HG02943 (cell line): ENCODE measurements at regions not wholly inside any gene's neighbourhood (a gene's known extent, or its start where the extent isn't known, plus 50 kb on each side); places are given as distances from the start of the nearest gene placed in this dataset.

ENCODE experiments used
- ATAC-seq: cut with Tn5 transposase; IDR thresholded peaks from one replicate; pipeline ENCODE4 v1.9.1; 2021; ENCODE audit warnings: mild to moderate bottlenecking, low read depth, moderate library complexity; ENCODE audit not compliant: unreplicated experiment

- ATAC-seq: no peak
These were observed 1085.4 kb upstream of the CDH6 start for GRCh38 chr5:30108051-30108450.

DNA sequence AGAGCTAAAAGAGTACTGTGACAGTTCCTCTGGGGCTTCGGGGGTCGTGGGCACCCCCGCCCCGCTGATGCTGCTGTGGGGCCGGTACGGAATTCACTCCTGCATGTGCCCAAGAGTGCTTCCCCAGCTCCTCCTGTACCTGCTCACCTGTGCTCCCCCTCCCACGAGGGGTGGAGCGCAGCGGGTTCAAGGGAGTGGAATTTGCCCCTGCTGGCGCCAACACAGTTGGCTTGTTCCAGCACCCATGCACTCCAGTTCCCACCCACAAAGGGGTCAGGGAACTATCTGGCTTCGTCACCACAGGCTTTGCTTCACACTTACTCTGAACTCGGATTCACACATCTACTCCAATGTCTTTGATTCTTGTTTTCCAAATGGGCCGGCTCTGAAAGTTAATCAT, 1086.9 kb upstream of the CDH6 start:
- no peak for ATAC-seq

- ATAC-seq: no peak
These were observed 1088.5 kb upstream of the CDH6 start for GRCh38 chr5:30104872-30105596.

GRCh38 chr5:30103452-30104202, 1089.9 kb upstream of the CDH6 start:
- ATAC-seq: no peak

DNA sequence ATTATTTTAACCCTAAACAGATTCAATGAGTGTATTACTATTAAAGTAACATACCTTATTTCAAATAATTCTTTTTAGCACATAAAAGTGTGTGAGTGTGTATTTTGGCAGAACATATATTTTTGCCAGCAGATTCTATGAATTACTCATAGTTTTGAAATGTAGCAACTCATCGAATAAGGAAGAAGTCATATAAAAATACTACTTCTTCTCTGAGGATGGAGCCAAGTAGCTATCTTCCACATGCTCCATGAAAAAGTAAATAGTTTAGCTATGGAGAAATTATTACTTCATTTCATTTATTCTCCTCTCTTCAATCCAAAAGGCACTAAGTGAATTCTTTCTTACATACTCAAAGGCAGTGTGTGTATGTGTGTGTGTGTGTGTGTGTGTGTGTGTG, 1090.4 kb upstream of the CDH6 start:
- ATAC-seq: no peak

DNA sequence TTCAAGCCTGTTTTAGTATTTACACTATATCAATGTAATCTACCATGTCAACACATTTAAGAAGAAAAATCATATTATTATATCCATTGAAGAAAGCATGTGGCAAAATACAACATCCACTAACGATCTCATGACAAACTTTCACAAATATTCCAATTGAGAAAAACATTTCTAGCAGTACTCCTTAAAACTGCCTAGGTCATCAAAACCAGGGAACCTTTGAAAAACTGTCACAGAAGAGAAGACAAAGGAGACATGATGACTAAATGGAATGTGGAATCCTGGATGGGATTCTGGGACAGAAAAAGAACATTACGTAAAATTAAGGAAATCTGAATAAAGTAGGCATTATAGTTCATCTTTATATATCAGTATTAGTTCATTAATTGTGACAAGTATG, 1091.3 kb upstream of the CDH6 start:
- no peak for ATAC-seq

DNA sequence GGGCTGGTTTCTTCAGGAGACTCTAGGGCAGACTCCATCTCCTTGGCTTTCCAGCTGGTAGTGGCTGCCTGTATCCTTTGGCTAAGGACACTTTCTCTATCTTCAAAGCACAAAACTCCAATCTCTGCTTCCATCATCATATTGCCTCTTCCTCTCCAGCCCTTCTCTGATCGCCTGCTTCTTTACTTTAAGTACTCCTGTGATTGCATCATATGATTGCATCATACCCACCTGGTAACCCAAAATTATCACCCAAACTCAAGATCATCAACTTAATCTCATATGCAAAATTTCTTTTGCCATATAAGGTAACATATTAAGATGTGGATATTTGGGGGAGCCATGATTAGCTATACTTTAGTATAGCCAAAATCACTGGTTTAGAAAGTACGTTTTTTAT, 1092.6 kb upstream of the CDH6 start:
- ATAC-seq: no peak

DNA sequence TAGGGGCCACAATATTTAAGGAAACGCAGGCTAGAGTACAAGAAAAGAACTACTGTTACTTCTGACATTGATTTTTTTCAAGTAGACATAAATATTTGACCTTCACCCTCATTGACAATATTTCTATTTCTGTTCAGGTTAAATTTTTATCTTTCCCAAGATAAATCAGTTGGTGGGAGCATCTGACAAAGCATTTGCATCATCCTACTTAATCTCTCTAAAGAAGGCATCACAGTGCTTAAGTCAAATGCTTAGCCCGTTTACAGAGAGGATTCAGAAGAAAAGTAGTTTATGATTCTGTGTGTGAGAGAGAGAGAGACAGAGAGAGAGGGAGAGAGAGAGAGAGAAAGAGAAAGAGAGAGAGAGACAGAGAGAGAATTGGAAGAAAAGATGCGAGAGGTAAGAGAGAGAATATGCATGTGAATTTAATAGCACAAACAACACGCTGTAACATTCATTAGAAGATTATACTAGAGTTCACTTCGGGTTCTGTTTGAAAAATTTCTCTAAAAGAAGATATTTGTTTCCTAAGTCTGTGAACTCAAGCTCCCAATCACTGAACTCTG, 1093.3 kb upstream of the CDH6 start:
- ATAC-seq: no peak

- no peak for ATAC-seq
These were observed 1093.9 kb upstream of the CDH6 start for GRCh38 chr5:30099634-30100033.

DNA sequence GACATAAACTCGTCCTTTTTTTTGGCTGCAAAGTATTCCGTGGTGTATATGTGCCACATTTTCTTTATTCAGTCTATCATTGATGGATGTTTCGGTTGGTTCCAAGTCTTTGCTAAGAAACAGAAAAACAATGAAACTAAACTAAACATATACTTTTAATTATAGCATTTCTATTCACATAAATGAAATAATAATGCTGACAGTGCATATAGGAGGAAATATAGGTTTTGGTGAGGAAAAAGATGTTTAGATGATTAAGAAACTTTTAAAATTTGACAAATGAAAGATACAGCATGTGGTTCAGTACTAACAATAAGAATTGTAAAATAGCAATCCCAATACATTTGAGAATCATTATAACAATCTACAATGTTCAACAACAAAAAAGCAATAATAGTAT, 1094.5 kb upstream of the CDH6 start:
- no peak for ATAC-seq

DNA sequence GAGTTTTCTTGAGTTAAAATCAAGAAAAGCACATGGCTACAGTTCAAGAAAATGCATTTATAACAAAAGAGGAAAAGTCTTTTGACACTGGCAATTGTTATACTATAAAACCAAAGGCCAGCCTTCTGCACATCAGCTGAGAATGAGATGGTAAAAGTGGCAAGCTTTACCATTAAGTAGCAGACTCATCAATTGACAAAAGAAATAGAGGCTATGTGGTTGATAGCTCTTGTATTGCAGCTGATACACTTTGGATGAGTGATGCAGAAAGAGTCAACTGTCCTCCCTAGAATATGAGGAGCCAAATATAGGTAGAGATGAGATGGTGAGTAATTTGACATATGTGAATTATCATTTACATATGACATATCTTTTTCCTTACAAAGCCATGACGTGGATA, 1100.9 kb upstream of the CDH6 start:
- no peak for ATAC-seq

- no peak for ATAC-seq
These were observed 1123.8 kb upstream of the CDH6 start for GRCh38 chr5:30069441-30070263.

GRCh38 chr5:30063503-30063902, 1130.0 kb upstream of the CDH6 start:
- no peak for ATAC-seq

DNA sequence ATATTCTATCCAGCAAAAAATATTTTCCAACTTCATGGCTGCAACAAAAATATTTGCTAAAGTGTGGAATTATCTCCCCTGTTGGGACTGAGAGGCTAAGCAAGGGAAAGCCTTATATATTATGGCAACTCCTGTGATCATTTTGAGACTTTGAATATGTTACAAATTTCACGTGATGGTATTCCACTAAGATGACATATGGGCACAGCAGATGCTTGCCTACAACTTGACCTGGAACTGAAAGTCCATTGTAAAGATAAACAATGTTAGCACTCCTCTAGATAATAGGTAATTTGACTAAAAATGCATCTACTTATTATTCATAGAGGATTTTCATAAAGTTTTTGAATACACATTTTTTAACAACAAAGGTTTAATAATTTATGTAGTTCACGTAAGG, 1141.5 kb upstream of the CDH6 start:
- ATAC-seq: no peak

GRCh38 chr5:30050056-30050815, 1143.2 kb upstream of the CDH6 start:
- no peak for ATAC-seq

GRCh38 chr5:30042677-30043076, 1150.8 kb upstream of the CDH6 start:
- ATAC-seq: no peak

DNA sequence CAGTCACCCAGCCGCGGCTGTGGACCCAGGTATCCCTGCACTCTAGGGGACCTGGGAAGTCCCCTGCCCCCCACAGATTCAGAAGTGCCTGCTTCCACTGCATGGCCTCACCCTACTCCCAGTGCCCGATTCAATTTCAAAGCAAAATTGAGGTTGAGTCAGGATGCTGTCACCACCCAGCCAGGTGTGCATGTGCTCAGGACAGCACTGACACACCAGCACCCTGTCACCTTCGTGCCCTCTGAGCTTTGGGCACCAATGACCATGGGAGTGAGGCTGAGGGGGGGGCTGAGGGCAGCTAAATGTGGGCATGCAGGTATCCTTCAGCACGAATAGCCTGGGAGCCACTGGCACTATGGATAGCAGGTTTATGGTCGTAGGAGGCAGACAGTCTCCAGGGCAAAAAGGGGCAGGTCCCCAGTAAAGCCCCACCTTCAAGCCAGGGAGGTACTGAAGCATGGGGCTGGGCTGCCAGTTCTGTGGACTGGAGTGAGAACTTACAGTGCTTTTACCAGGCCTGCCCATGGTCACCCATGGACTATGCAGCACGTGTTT, 1151.6 kb upstream of the CDH6 start:
- ATAC-seq: no peak

DNA sequence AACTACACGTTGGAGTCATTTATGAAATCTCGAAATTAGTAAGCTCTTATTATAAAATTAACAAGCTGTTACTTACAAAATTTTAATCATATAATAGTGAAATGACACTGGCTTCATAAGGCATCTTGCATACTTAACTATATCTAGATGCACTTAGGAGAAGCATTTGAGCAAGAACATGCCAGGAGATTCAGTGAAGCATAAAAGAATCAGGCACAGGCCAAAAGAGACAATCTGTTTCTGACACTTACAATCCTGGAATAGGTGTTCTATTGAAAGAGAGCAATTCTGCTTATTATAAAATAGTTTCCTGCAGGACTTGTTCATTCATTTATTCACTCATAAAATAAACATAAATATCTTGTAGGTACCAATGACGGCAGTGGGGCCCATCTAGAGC, 1152.2 kb upstream of the CDH6 start:
- ATAC-seq: no peak

DNA sequence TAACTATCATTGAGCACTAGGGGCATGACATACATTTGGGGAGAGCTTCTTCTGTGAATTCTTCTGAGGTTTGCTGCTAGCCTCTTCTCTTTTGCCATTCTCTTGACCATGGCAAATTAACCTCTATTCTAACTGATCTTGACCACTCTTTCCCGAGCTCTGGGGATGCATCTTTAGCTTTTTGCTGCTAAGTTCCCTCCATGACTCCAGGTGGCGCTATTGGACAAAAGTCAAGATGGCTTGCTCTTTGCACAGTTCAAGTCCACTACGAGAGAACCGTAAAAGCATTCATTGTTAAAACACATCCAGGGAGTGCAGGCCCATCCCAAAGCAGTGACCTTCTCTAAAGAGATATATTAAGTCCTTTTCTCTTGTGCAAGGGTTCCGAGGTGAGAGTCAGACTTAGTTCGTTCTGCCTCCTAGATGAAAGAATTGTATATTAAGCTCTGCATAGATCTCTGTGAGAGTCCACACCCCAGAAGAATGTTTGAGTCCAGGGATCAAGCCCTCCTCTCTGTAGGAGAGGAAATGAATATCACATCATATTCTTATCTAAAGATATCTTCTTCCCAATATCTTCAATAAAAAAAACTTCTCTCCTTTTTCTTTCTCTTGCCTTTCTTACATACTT, 1152.9 kb upstream of the CDH6 start:
- ATAC-seq: no peak

- ATAC-seq: no peak
These were observed 1154.1 kb upstream of the CDH6 start for GRCh38 chr5:30039379-30039778.
